Gastrocnemius medialis (tissue), 4 donors: ENCODE measurements at regions not wholly inside any gene's neighbourhood (a gene's known extent, or its start where the extent isn't known, plus 50 kb on each side); places are given as distances from the start of the nearest gene placed in this dataset.

Source experiments
- POLR2A ChIP-seq, 2 donors: fragments of 450-650 bp; IDR thresholded peaks; one replicate each; pipeline ENCODE4 v1.6.1; 2017; ENCODE audit warnings: antibody characterized with exemption in 2 of 2, mild to moderate bottlenecking in 2 of 2, moderate library complexity in 2 of 2
- TF ChIP-seq, protein P1 (sequence below), 5 experiments: fragments of 450-650 bp in 3 of 5; fragments of 200-600 bp in 2 of 5; sonication (generic) in 2 of 5; IDR thresholded peaks in 4 of 5; conservative IDR thresholded peaks in 1 of 5; 1 replicate in 4 of 5; 2 replicates in 1 of 5; pipeline ENCODE4 v1.5.1; 2016 to 2019; ENCODE audit warnings: antibody characterized with exemption in 5 of 5, mild to moderate bottlenecking in 3 of 5, moderate library complexity in 3 of 5

DNA sequence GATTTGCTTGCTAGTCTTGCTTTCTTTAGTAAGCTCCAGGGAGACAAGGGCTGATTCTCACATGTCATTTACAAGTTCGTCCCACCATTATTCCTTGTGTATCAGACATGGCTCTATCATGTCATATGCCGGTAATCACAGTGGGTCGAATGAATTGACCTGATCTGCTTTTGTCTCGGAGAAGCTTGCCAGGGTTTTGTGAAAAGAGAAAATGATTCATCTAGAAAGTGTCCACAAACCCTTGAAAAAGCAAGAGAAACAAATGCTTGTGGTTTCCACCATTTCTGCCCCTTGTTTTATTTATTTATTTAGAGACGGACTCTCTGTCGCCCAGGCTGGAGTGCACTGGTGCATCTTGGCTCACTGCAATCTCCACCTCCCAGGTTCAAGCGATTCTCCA lies 278.5 kb downstream of the TCF7L2 start:
- TF ChIP-seq, protein P1, sequence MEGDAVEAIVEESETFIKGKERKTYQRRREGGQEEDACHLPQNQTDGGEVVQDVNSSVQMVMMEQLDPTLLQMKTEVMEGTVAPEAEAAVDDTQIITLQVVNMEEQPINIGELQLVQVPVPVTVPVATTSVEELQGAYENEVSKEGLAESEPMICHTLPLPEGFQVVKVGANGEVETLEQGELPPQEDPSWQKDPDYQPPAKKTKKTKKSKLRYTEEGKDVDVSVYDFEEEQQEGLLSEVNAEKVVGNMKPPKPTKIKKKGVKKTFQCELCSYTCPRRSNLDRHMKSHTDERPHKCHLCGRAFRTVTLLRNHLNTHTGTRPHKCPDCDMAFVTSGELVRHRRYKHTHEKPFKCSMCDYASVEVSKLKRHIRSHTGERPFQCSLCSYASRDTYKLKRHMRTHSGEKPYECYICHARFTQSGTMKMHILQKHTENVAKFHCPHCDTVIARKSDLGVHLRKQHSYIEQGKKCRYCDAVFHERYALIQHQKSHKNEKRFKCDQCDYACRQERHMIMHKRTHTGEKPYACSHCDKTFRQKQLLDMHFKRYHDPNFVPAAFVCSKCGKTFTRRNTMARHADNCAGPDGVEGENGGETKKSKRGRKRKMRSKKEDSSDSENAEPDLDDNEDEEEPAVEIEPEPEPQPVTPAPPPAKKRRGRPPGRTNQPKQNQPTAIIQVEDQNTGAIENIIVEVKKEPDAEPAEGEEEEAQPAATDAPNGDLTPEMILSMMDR (IDR thresholded peaks at IDR 0.05 in 4 of 5, conservative IDR thresholded peaks at IDR 0.05 in 1 of 5) = no peak
- TF ChIP-seq POLR2A (IDR thresholded peaks at IDR 0.05) = no peak
